A673 (cell line): ENCODE measurements at regions not wholly inside any gene's neighbourhood (a gene's known extent, or its start where the extent isn't known, plus 50 kb on each side); places are given as distances from the start of the nearest gene placed in this dataset.

Experiments
- BruUV-seq: library from RNA; stranded (reverse); fragments of 400-500 nt; replicated peaks from 2 replicates; lab custom pipeline; 2021; lab: Mats Ljungman, UMichigan
- CTCF ChIA-PET: fragments of 300-600 bp; sonication (Branson Sonifier 250); formaldehyde crosslinking; loops from one replicate; lab custom pipeline; 2022; ENCODE audit warnings: antibody characterized with exemption; lab: Charles Lee
- POLR2A ChIA-PET: fragments of 300-600 bp; sonication (Branson Sonifier 250); formaldehyde crosslinking; loops from one replicate; lab custom pipeline; 2022; ENCODE audit warnings: antibody characterized with exemption; ENCODE audit not compliant: low non-redundant PET; lab: Charles Lee
- DNase-seq: peaks from one replicate; pipeline ENCODE4 v3.0.0-alpha.2; 2015; ENCODE audit warnings: low spot score
- H3K27ac ChIP-seq: fragments of 200-600 bp; sonication (generic); 2 replicates; pipeline ENCODE4 v1.5.1; 2016; ENCODE audit warnings: mixed run types, low read depth, mild to moderate bottlenecking, mixed read lengths, antibody characterized with exemption, low read length; ENCODE audit not compliant: poor library complexity, severe bottlenecking
- H3K27me3 ChIP-seq: fragments of 200-600 bp; sonication (generic); replicated peaks from 2 replicates; pipeline ENCODE4 v1.6.1; 2017; ENCODE audit warnings: mixed run types, low read depth, mild to moderate bottlenecking, mixed read lengths, antibody characterized with exemption, low read length; ENCODE audit not compliant: insufficient read depth, poor library complexity
- H3K36me3 ChIP-seq: fragments of 200-600 bp; sonication (generic); 2 replicates; pipeline ENCODE4 v1.6.1; 2016; ENCODE audit warnings: mixed run types, mild to moderate bottlenecking, mixed read lengths, antibody characterized with exemption, low read length; ENCODE audit not compliant: insufficient read depth, poor library complexity, severe bottlenecking
- H3K4me1 ChIP-seq: fragments of 200-600 bp; sonication (generic); 2 replicates; pipeline ENCODE4 v1.6.1; 2017; ENCODE audit warnings: mixed run types, mild to moderate bottlenecking, mixed read lengths, antibody characterized with exemption, low read length; ENCODE audit not compliant: insufficient read depth, poor library complexity, severe bottlenecking
- H3K4me3 ChIP-seq: fragments of 200-600 bp; sonication (generic); 2 replicates; pipeline ENCODE4 v1.5.1; 2016; ENCODE audit warnings: low read depth, mixed run types, mild to moderate bottlenecking, mixed read lengths, low read length; ENCODE audit not compliant: poor library complexity, severe bottlenecking
- H3K9me3 ChIP-seq: fragments of 200-600 bp; sonication (generic); 2 replicates; pipeline ENCODE4 v1.6.1; 2016; ENCODE audit warnings: mixed run types, low read depth, mild to moderate bottlenecking, mixed read lengths, antibody characterized with exemption, low read length; ENCODE audit not compliant: poor library complexity, severe bottlenecking
- EZH2 ChIP-seq: fragments of 200-600 bp; sonication (generic); IDR thresholded peaks from 2 replicates; pipeline ENCODE4 v1.6.1; 2017; ENCODE audit warnings: borderline replicate concordance, low read depth, mild to moderate bottlenecking, mixed read lengths, antibody characterized with exemption, low read length; ENCODE audit not compliant: poor library complexity, severe bottlenecking
- intact Hi-C: fragments of 100-400 bp; cut with micrococcal nuclease; formaldehyde crosslinking; loops from one replicate; pipeline ENCODE4 v1.10.0; 2022; ENCODE audit not compliant: unreplicated experiment
- TF ChIP-seq, protein P1 (sequence below): fragments of 300-800, 200-600 bp; sonication (generic); conservative IDR thresholded peaks from 2 replicates; pipeline ENCODE4 v1.5.1; 2017; ENCODE audit warnings: low read depth, mild to moderate bottlenecking, antibody characterized with exemption, low read length, moderate library complexity, mixed read lengths

DNA sequence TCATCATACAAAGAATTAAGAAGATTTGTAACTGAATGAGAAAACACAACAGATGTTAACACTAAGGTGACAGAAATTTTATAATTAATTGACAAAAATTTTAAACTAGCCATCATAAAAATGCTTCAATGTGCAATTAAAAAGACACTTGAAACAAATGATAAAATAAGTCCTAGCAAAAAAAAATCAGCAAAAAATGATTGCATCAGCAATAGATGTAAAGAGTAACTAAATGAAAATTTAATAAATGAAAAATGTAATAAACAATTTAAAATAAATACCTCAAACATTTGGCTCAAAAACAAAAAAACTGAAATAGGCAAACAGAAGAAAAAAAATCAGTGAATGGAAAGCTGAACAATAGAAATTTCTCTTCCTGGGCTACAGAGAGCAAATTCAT is 380.7 kb upstream of the GALNTL6 start:
- TF ChIP-seq EZH2 = no peak
- TF ChIP-seq, protein P1, sequence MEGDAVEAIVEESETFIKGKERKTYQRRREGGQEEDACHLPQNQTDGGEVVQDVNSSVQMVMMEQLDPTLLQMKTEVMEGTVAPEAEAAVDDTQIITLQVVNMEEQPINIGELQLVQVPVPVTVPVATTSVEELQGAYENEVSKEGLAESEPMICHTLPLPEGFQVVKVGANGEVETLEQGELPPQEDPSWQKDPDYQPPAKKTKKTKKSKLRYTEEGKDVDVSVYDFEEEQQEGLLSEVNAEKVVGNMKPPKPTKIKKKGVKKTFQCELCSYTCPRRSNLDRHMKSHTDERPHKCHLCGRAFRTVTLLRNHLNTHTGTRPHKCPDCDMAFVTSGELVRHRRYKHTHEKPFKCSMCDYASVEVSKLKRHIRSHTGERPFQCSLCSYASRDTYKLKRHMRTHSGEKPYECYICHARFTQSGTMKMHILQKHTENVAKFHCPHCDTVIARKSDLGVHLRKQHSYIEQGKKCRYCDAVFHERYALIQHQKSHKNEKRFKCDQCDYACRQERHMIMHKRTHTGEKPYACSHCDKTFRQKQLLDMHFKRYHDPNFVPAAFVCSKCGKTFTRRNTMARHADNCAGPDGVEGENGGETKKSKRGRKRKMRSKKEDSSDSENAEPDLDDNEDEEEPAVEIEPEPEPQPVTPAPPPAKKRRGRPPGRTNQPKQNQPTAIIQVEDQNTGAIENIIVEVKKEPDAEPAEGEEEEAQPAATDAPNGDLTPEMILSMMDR = no peak
- Histone ChIP-seq H3K36me3 (no peaks in the 10 kb centered on the region), H3K27me3 (no peaks in the 10 kb centered on the region), H3K4me3 (no peak overlapping the region), H3K9me3 (no peaks in the 10 kb centered on the region), H3K4me1 (no peaks in the 10 kb centered on the region), H3K27ac (no peak overlapping the region)
- intact Hi-C loops = no loop called here
- CTCF ChIA-PET = no interaction called here
- DNase-seq = no peak
- POLR2A ChIA-PET = no interaction called here
- BruUV-seq = no TSS peak

DNA sequence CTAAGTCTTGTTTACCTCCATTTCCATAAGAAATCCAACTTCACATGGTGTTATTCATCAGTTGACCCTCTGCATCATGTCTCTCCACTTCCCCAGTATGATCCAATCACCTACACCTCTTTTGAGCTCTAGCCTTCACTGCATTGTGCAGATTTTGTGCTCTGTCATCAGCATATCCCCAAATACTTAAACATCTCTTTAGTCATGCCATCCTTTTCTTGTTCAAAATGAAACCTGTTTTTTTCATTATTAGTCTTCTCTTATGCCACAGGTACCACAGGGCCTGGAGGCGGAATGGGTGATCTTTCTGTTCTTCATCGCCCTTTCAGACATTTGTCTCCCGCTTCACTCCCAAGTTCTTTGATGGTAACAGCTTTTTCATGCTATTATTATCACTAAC is 382.7 kb upstream of the GALNTL6 start:
- ChIA-PET CTCF (no interaction called here), POLR2A (no interaction called here)
- H3K4me3 ChIP-seq = no peak overlapping the region
- intact Hi-C loops = no loop called here
- H3K4me1 ChIP-seq = no peaks in the 10 kb centered on the region
- H3K36me3 ChIP-seq = no peaks in the 10 kb centered on the region
- DNase-seq = no peak
- no peaks in the 10 kb centered on the region for H3K9me3 ChIP-seq
- no TSS peak for BruUV-seq
- H3K27ac ChIP-seq = no peak overlapping the region
- no peak for TF ChIP-seq EZH2
- TF ChIP-seq, protein P1 = no peak
- H3K27me3 ChIP-seq = no peaks in the 10 kb centered on the region

DNA sequence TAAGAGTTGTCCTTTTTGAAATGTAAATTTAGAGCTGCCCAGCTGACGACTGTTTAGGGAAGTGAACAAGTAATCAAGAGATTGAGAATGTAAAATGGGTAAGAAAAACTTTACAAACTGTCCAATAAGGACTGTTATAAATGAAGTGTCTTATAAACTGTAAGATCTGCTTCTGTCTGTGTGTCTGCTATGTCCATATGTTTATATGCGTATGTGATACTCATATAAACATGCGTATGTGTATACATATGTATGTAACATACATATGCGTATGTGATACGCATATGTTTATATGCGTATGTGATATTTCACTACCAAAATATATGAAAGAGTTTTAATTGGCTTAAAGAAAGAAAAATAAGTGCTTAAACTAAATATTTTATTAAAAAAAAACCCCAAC is 416.0 kb upstream of the GALNTL6 start:
- POLR2A ChIA-PET = no interaction called here
- H3K9me3 ChIP-seq = no peaks in the 10 kb centered on the region
- no peak overlapping the region for H3K27ac ChIP-seq
- no peaks in the 10 kb centered on the region for H3K4me1 ChIP-seq
- no peaks in the 10 kb centered on the region for H3K27me3 ChIP-seq
- no peak overlapping the region for H3K4me3 ChIP-seq
- CTCF ChIA-PET = no interaction called here
- intact Hi-C loops = no loop called here
- no TSS peak for BruUV-seq
- DNase-seq = no peak
- no peaks in the 10 kb centered on the region for H3K36me3 ChIP-seq
- TF ChIP-seq, protein P1 = no peak
- TF ChIP-seq EZH2 = no peak
